Skeletal muscle tissue (tissue), 3 donors: ENCODE measurements at regions not wholly inside any gene's neighbourhood (a gene's known extent, or its start where the extent isn't known, plus 50 kb on each side); places are given as distances from the start of the nearest gene placed in this dataset.

ENCODE experiments used
- H3K27ac ChIP-seq: one replicate; pipeline ENCODE4 v1.7.0; 2013; ENCODE audit warnings: mild to moderate bottlenecking, low read depth, low read length, inconsistent platforms
- H3K27me3 ChIP-seq, 3 donors: one replicate each; pipeline ENCODE4 v1.7.0; 2013; ENCODE audit warnings: low read length in 3 of 3; ENCODE audit not compliant: control insufficient read depth in 3 of 3, insufficient read depth in 3 of 3
- H3K36me3 ChIP-seq, 3 donors: one replicate each; pipeline ENCODE4 v1.7.0; 2013; ENCODE audit warnings: low read length in 3 of 3; ENCODE audit not compliant: control insufficient read depth in 3 of 3, insufficient read depth in 3 of 3
- H3K4me1 ChIP-seq, 3 donors: one replicate each; pipeline ENCODE4 v1.7.0; 2013; ENCODE audit warnings: low read length in 3 of 3, mild to moderate bottlenecking in 3 of 3; ENCODE audit not compliant: control insufficient read depth in 3 of 3, insufficient read depth in 3 of 3
- H3K4me3 ChIP-seq, 3 donors: one replicate each; pipeline ENCODE4 v1.7.0; 2013; ENCODE audit warnings: low read length in 3 of 3
- H3K9ac ChIP-seq, 3 donors: one replicate each; pipeline ENCODE4 v1.7.0; 2013; ENCODE audit warnings: low read length in 3 of 3, mild to moderate bottlenecking in 3 of 3, moderate library complexity in 2 of 3, low read depth in 1 of 3
- H3K9me3 ChIP-seq, 3 donors: one replicate each; pipeline ENCODE4 v1.7.0; 2013; ENCODE audit warnings: low read length in 3 of 3; ENCODE audit not compliant: control insufficient read depth in 3 of 3
- donor health status: Osteomylitis.

GRCh38 chr20:60246751-60247150, 288.5 kb downstream of the CDH26 start:
- Histone ChIP-seq H3K9me3 (peaks cover 0 to 3% (median 0%) of the 10 kb centered on the region in 3 donors), H3K4me3 (no peak overlapping the region), H3K27ac (no peak overlapping the region), H3K9ac (no peak overlapping the region), H3K27me3 (peaks cover 0 to 7% (median 4%) of the 10 kb centered on the region in 3 donors), H3K4me1 (no peaks in the 10 kb centered on the region), H3K36me3 (no peaks in the 10 kb centered on the region)

GRCh38 chr20:60249436-60249835, 291.2 kb downstream of the CDH26 start:
- peaks cover 0 to 7% (median 4%) of the 10 kb centered on the region in 3 donors for H3K27me3 ChIP-seq
- H3K4me3 ChIP-seq, result no peak overlapping the region
- H3K36me3 ChIP-seq, result no peaks in the 10 kb centered on the region
- H3K9ac ChIP-seq, result no peak overlapping the region
- H3K4me1 ChIP-seq, result no peaks in the 10 kb centered on the region
- H3K27ac ChIP-seq, result no peak overlapping the region
- peaks cover 0 to 3% (median 0%) of the 10 kb centered on the region in 3 donors for H3K9me3 ChIP-seq

GRCh38 chr20:60250251-60250650, 292.0 kb downstream of the CDH26 start:
- Histone ChIP-seq H3K27me3 (peaks cover 0 to 7% (median 4%) of the 10 kb centered on the region in 3 donors), H3K4me3 (no peak overlapping the region), H3K27ac (no peak overlapping the region), H3K9me3 (peaks cover 0 to 3% (median 0%) of the 10 kb centered on the region in 3 donors), H3K9ac (no peak overlapping the region), H3K36me3 (no peaks in the 10 kb centered on the region), H3K4me1 (peaks cover 0 to 3% (median 0%) of the 10 kb centered on the region in 3 donors)

GRCh38 chr20:60252866-60253265, 294.6 kb downstream of the CDH26 start:
- H3K27me3 ChIP-seq, result peaks cover 4 to 15% (median 5%) of the 10 kb centered on the region in 3 donors
- H3K9me3 ChIP-seq, result peaks cover 0 to 3% (median 0%) of the 10 kb centered on the region in 3 donors
- H3K9ac ChIP-seq, result no peak overlapping the region
- H3K36me3 ChIP-seq, result no peaks in the 10 kb centered on the region
- H3K27ac ChIP-seq, result no peak overlapping the region
- H3K4me3 ChIP-seq, result no peak overlapping the region
- H3K4me1 ChIP-seq, result peaks cover 0 to 4% (median 0%) of the 10 kb centered on the region in 3 donors

GRCh38 chr20:60253471-60253870, 295.2 kb downstream of the CDH26 start:
- Histone ChIP-seq H3K4me1 (peaks cover 0 to 4% (median 0%) of the 10 kb centered on the region in 3 donors), H3K36me3 (no peaks in the 10 kb centered on the region), H3K27ac (no peak overlapping the region), H3K9me3 (peaks cover 0 to 3% (median 0%) of the 10 kb centered on the region in 3 donors), H3K9ac (no peak overlapping the region), H3K4me3 (no peak overlapping the region), H3K27me3 (peaks cover 4 to 15% (median 5%) of the 10 kb centered on the region in 3 donors)

- Histone ChIP-seq H3K36me3 (no peaks in the 10 kb centered on the region), H3K9ac (no peak overlapping the region), H3K27ac (no peak overlapping the region), H3K4me3 (no peak overlapping the region), H3K9me3 (peaks cover 0 to 3% (median 0%) of the 10 kb centered on the region in 3 donors), H3K4me1 (peaks cover 0 to 4% (median 0%) of the 10 kb centered on the region in 3 donors), H3K27me3 (peaks cover 4 to 14% (median 5%) of the 10 kb centered on the region in 3 donors)
These were observed 296.7 kb downstream of the CDH26 start for GRCh38 chr20:60254901-60255411.

GRCh38 chr20:60255415-60255814, 297.2 kb downstream of the CDH26 start:
- H3K27ac ChIP-seq, result no peak overlapping the region
- peaks cover 2 to 10% (median 5%) of the 10 kb centered on the region in 3 donors for H3K27me3 ChIP-seq
- H3K36me3 ChIP-seq, result no peaks in the 10 kb centered on the region
- no peak overlapping the region for H3K4me3 ChIP-seq
- no peak overlapping the region for H3K9ac ChIP-seq
- H3K9me3 ChIP-seq, result peaks cover 0 to 3% (median 0%) of the 10 kb centered on the region in 3 donors
- H3K4me1 ChIP-seq, result peaks cover 0 to 4% (median 0%) of the 10 kb centered on the region in 3 donors

GRCh38 chr20:60255866-60256265, 297.6 kb downstream of the CDH26 start:
- Histone ChIP-seq H3K9ac (no peak overlapping the region), H3K9me3 (no peaks in the 10 kb centered on the region), H3K4me1 (peaks cover 0 to 4% (median 0%) of the 10 kb centered on the region in 3 donors), H3K27ac (no peak overlapping the region), H3K36me3 (no peaks in the 10 kb centered on the region), H3K27me3 (peaks cover 0 to 7% (median 5%) of the 10 kb centered on the region in 3 donors), H3K4me3 (no peak overlapping the region)

- H3K27ac ChIP-seq, result no peak overlapping the region
- no peaks in the 10 kb centered on the region for H3K9me3 ChIP-seq
- H3K4me1 ChIP-seq, result peaks cover 0 to 4% (median 0%) of the 10 kb centered on the region in 3 donors
- H3K36me3 ChIP-seq, result no peaks in the 10 kb centered on the region
- H3K27me3 ChIP-seq, result peaks cover 0 to 7% (median 5%) of the 10 kb centered on the region in 3 donors
- H3K4me3 ChIP-seq, result no peak overlapping the region
- H3K9ac ChIP-seq, result no peak overlapping the region
These were observed 298.6 kb downstream of the CDH26 start for GRCh38 chr20:60256811-60257210.

- Histone ChIP-seq H3K4me3 (no peak overlapping the region), H3K27ac (no peak overlapping the region), H3K27me3 (peaks cover 0 to 7% (median 5%) of the 10 kb centered on the region in 3 donors), H3K36me3 (no peaks in the 10 kb centered on the region), H3K4me1 (peaks cover 0 to 4% (median 0%) of the 10 kb centered on the region in 3 donors), H3K9ac (no peak overlapping the region), H3K9me3 (no peaks in the 10 kb centered on the region)
These were observed 299.4 kb downstream of the CDH26 start for GRCh38 chr20:60257671-60258070.
